ENCODE measurements at regions not wholly inside any gene's neighbourhood (a gene's known extent, or its start where the extent isn't known, plus 50 kb on each side); places are given as distances from the start of the nearest gene placed in this dataset.
"Not testable (repeated sequence)": the region's sequence is repeated elsewhere in the genome, so short reads cannot be mapped to it uniquely, and the experiment has no call there.

- not testable (repeated sequence) for H3K4me1 ChIP-seq (ENCODE audit: insufficient read depth, low read length); H3K36me3 ChIP-seq (ENCODE audit: insufficient read depth, low read length); H3K27ac ChIP-seq (ENCODE audit: low read depth, low read length); H3K9ac ChIP-seq (ENCODE audit: low read depth, low read length); H3K27me3 ChIP-seq (ENCODE audit: insufficient read depth, low read length); H3K9me3 ChIP-seq (ENCODE audit: insufficient read depth, low read depth, low read length)
- 3% methylated on average over 12 of the region's 22 CpGs for WGBS
- peak overlapping the region; percentile 54 for H3K4me3 ChIP-seq (ENCODE audit: low read length)
Observed at GRCh38 chr1:149708192-149708853, 74.2 kb upstream of the FCGR1A start.

DNA sequence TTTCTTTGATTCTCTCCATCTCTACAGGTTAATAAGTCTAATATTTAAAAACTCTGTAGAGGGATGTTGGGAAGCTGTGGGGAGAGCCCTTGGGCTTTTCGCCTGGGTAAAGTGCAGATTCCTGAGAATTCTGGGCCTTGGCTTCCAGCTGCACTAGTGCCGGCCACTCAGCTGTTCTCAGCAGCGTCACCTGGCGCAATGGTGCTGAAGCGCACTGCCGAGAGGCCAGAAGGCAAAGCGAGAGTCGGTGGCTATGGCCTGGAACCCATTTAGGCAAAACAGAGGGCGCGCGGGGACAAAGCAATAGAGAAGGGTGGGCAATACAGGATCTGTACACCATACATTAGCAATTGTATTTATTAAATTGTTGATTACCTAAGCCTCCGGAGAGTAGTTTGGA lies 70.8 kb upstream of the FCGR1A start:
- H3K9me3 ChIP-seq (ENCODE audit: insufficient read depth, low read depth, low read length); H3K27me3 ChIP-seq (ENCODE audit: insufficient read depth, low read length); H3K9ac ChIP-seq (ENCODE audit: low read depth, low read length); H3K27ac ChIP-seq (ENCODE audit: low read depth, low read length); H3K36me3 ChIP-seq (ENCODE audit: insufficient read depth, low read length); H3K4me1 ChIP-seq (ENCODE audit: insufficient read depth, low read length): not testable (repeated sequence)
- H3K4me3 ChIP-seq (ENCODE audit: low read length) = peak overlapping the region; percentile 57
- 0% methylated on average over 1 of the region's 12 CpGs for WGBS

DNA sequence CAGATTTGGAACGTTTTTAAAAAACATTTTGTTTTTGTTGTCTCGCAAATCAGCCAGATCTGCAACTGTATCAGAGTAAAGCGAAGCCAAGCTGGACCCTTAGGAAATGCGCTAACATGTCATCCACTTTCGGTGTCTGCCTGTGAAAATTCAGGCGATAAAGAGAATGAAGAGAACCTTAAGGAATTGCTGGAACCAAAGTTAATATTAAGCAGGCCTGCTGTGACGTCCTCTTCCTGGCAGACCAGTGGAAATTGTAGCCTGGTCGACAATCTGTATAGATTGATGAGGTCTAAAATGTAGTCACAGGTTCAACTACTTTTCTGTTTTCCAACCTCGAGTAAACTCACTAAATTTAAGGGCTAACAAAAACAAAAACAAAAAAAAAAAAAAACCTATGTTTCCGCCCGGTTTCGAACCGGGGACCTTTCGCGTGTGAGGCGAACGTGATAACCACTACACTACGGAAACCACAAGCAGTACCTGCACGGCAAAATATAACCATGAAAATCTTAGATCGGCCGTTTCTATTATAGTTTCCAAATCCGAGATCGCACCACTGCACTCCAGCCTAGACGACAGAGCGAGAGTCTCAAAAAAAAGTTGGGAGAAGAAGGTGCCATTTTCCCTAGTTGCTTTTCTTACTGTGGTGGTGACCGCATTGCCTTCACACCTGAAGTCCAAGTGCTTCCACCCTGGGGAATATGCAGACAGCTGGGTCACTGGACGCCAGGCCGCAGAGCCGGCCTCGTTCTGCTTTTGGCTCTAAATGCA lies 70.2 kb upstream of the FCGR1A start:
- not testable (repeated sequence) for H3K9me3 ChIP-seq (ENCODE audit: insufficient read depth, low read depth, low read length); H3K4me1 ChIP-seq (ENCODE audit: insufficient read depth, low read length); H3K27ac ChIP-seq (ENCODE audit: low read depth, low read length); H3K36me3 ChIP-seq (ENCODE audit: insufficient read depth, low read length); H3K27me3 ChIP-seq (ENCODE audit: insufficient read depth, low read length)
- H3K9ac ChIP-seq (ENCODE audit: low read depth, low read length) = peak overlapping the region; percentile 52; the same call in 1 of the 2 replicates
- peak overlapping the region; percentile 73 for H3K4me3 ChIP-seq (ENCODE audit: low read length)
- 8% methylated on average over 18 of the region's 30 CpGs for WGBS

GRCh38 chr1:149713513-149713912 lies 69.0 kb upstream of the FCGR1A start:
- not testable (repeated sequence) for H3K9ac ChIP-seq (ENCODE audit: low read depth, low read length); H3K27ac ChIP-seq (ENCODE audit: low read depth, low read length); H3K9me3 ChIP-seq (ENCODE audit: insufficient read depth, low read depth, low read length); H3K4me1 ChIP-seq (ENCODE audit: insufficient read depth, low read length); H3K36me3 ChIP-seq (ENCODE audit: insufficient read depth, low read length); H3K27me3 ChIP-seq (ENCODE audit: insufficient read depth, low read length)
- WGBS = 50% methylated on average over 2 of the region's 6 CpGs
- H3K4me3 ChIP-seq (ENCODE audit: low read length) = peak overlapping the region; percentile 73

DNA sequence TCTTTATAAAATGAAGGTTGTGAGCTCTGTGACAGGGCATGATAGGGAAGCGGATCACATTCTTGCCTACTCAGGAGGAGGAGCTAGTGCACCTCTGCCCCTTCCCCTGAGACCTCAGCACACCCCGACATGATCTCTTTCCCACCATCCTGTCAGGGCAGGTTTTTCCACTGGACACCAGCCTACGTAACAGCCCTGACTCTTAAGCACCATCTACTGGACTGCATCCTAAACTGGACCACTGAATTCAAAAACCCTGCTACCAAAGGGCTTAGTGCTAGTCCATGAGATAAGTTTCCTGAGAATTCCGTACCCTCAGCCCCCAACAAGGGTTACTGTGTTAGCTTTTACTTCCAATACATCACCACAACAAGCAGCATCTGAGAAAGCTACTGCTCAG lies 68.5 kb upstream of the FCGR1A start:
- H3K36me3 ChIP-seq (ENCODE audit: insufficient read depth, low read length); H3K9ac ChIP-seq (ENCODE audit: low read depth, low read length); H3K27ac ChIP-seq (ENCODE audit: low read depth, low read length); H3K4me3 ChIP-seq (ENCODE audit: low read length); H3K9me3 ChIP-seq (ENCODE audit: insufficient read depth, low read depth, low read length); H3K27me3 ChIP-seq (ENCODE audit: insufficient read depth, low read length); H3K4me1 ChIP-seq (ENCODE audit: insufficient read depth, low read length): not testable (repeated sequence)
- 70% methylated on average over 1 of the region's 4 CpGs for WGBS

- not testable (repeated sequence) for H3K9ac ChIP-seq (ENCODE audit: low read depth, low read length); H3K36me3 ChIP-seq (ENCODE audit: insufficient read depth, low read length); H3K4me1 ChIP-seq (ENCODE audit: insufficient read depth, low read length); H3K27ac ChIP-seq (ENCODE audit: low read depth, low read length); H3K9me3 ChIP-seq (ENCODE audit: insufficient read depth, low read depth, low read length); H3K4me3 ChIP-seq (ENCODE audit: low read length); H3K27me3 ChIP-seq (ENCODE audit: insufficient read depth, low read length)
- WGBS = no CpG with 5 or more reads among the region's 3 CpGs
Observed at GRCh38 chr1:149724618-149725302, 57.7 kb upstream of the FCGR1A start.

DNA sequence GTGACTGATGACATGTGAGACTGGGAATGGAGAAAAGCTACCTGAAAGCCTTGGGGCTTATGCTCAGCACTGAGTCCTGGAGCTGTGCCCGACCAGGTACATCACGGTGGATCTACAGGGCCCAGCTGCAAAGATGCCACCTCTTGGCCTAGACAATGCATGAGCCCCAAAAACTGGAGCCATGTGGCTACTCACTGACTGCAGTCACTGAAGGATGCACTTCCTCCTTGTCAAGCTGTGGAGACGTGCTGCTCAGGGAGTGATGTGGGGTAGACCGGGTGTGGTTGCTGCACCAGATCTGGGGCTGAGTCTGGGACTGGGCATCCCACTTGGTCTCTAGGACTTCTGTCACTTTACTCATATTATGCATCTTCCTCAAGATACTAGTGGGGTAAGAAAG lies 55.8 kb upstream of the FCGR1A start:
- not testable (repeated sequence) for H3K27me3 ChIP-seq (ENCODE audit: insufficient read depth, low read length); H3K27ac ChIP-seq (ENCODE audit: low read depth, low read length); H3K36me3 ChIP-seq (ENCODE audit: insufficient read depth, low read length); H3K9ac ChIP-seq (ENCODE audit: low read depth, low read length); H3K4me3 ChIP-seq (ENCODE audit: low read length); H3K4me1 ChIP-seq (ENCODE audit: insufficient read depth, low read length); H3K9me3 ChIP-seq (ENCODE audit: insufficient read depth, low read depth, low read length)
- WGBS = 91% methylated on average over 2 of the region's 4 CpGs

DNA sequence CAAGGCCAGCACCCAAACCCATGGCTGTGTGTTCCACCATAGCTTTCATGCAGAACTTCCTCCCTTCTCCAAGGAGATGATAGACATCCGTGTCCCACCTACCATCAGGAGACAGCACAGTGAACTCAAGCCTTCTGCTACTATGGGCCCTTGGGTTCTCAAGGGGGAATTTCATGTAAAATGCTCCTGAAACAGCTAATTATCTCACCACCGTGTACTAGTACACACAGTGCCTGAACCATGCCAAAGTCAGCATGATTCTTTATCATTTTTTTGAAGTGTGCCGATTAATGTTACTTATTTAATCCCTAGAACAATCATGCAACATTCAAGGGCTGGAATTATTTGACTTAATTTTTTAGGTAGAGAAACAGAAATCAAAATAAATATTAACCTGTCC lies 53.9 kb upstream of the FCGR1A start:
- H3K27ac ChIP-seq (ENCODE audit: low read depth, low read length); H3K36me3 ChIP-seq (ENCODE audit: insufficient read depth, low read length); H3K9me3 ChIP-seq (ENCODE audit: insufficient read depth, low read depth, low read length); H3K27me3 ChIP-seq (ENCODE audit: insufficient read depth, low read length); H3K9ac ChIP-seq (ENCODE audit: low read depth, low read length); H3K4me1 ChIP-seq (ENCODE audit: insufficient read depth, low read length); H3K4me3 ChIP-seq (ENCODE audit: low read length): not testable (repeated sequence)
- no CpG with 5 or more reads among the region's 3 CpGs for WGBS

Measured in HUES64 (cell line).